Epidermal melanocyte (primary cell): ENCODE measurements at regions not wholly inside any gene's neighbourhood (a gene's known extent, or its start where the extent isn't known, plus 50 kb on each side); places are given as distances from the start of the nearest gene placed in this dataset.

Experiments
- DNase-seq: peaks from one replicate; pipeline ENCODE4 v3.0.0; 2011; ENCODE audit warnings: low spot score; ENCODE audit not compliant: insufficient read length

GRCh38 chr12:77578466-77579220 lies 252.1 kb upstream of the NAV3 start:
- no peak for DNase-seq

GRCh38 chr12:77577791-77578190 lies 252.9 kb upstream of the NAV3 start:
- DNase-seq, result no peak

- DNase-seq, result no peak
Measured at GRCh38 chr12:77575376-77575919, 255.2 kb upstream of the NAV3 start.

- DNase-seq, result no peak
Measured at GRCh38 chr12:77572371-77572770, 258.3 kb upstream of the NAV3 start.

- no peak for DNase-seq
Measured at GRCh38 chr12:77571768-77572167, 258.9 kb upstream of the NAV3 start.

- DNase-seq, result no peak
Measured at GRCh38 chr12:77571127-77571526, 259.6 kb upstream of the NAV3 start.

- no peak for DNase-seq
Measured at GRCh38 chr12:77569876-77570275, 260.8 kb upstream of the NAV3 start.

GRCh38 chr12:77560714-77561113 lies 270.0 kb upstream of the NAV3 start:
- DNase-seq, result no peak

- no peak for DNase-seq
Measured at GRCh38 chr12:77559400-77560074, 271.2 kb upstream of the NAV3 start.

GRCh38 chr12:77555074-77555473 lies 275.6 kb upstream of the NAV3 start:
- DNase-seq, result no peak

GRCh38 chr12:77553976-77554619 lies 276.6 kb upstream of the NAV3 start:
- DNase-seq, result no peak

- no peak for DNase-seq
Measured at GRCh38 chr12:77549383-77550128, 281.1 kb upstream of the NAV3 start.

GRCh38 chr12:77548797-77549196 lies 281.9 kb upstream of the NAV3 start:
- DNase-seq, result no peak

- no peak for DNase-seq
Measured at GRCh38 chr12:77540097-77540496, 290.6 kb upstream of the NAV3 start.

GRCh38 chr12:77537663-77538062 lies 293.0 kb upstream of the NAV3 start:
- no peak for DNase-seq

GRCh38 chr12:77535734-77536133 lies 295.0 kb upstream of the NAV3 start:
- no peak for DNase-seq

GRCh38 chr12:77531912-77532311 lies 298.8 kb upstream of the NAV3 start:
- no peak for DNase-seq

GRCh38 chr12:77522247-77522646 lies 308.4 kb upstream of the NAV3 start:
- no peak for DNase-seq

- no peak for DNase-seq
Measured at GRCh38 chr12:77521508-77522115, 309.1 kb upstream of the NAV3 start.

- DNase-seq, result no peak
Measured at GRCh38 chr12:77514511-77514910, 316.2 kb upstream of the NAV3 start.

- DNase-seq, result no peak
Measured at GRCh38 chr12:77510985-77511384, 319.7 kb upstream of the NAV3 start.
